HFFc6 (cell line): ENCODE measurements at regions not wholly inside any gene's neighbourhood (a gene's known extent, or its start where the extent isn't known, plus 50 kb on each side); places are given as distances from the start of the nearest gene placed in this dataset.
"Not testable (repeated sequence)": the region's sequence is repeated elsewhere in the genome, so short reads cannot be mapped to it uniquely, and the experiment has no call there.

Experiments
- DNase-seq: peaks from one replicate; pipeline ENCODE4 v3.0.0-alpha.2; 2018
- H3K27ac Mint-ChIP-seq: 2 replicates; pipeline ENCODE4 v1.8.0; 2020; ENCODE audit warnings: mild to moderate bottlenecking, mixed read lengths
- H3K27me3 Mint-ChIP-seq: 2 replicates; pipeline ENCODE4 v1.8.0; 2021; ENCODE audit warnings: mild to moderate bottlenecking, moderate library complexity, mixed read lengths; ENCODE audit not compliant: insufficient read depth
- H3K36me3 Mint-ChIP-seq: 2 replicates; pipeline ENCODE4 v1.8.0; 2021; ENCODE audit warnings: low read depth, mixed read lengths
- H3K4me1 Mint-ChIP-seq: 2 replicates; pipeline ENCODE4 v1.8.0; 2020; ENCODE audit warnings: low read depth, mixed read lengths
- H3K4me3 Mint-ChIP-seq: 2 replicates; pipeline ENCODE4 v1.8.0; 2020; ENCODE audit warnings: mild to moderate bottlenecking, moderate library complexity, mixed read lengths
- H3K9me3 Mint-ChIP-seq: 2 replicates; pipeline ENCODE4 v1.8.0; 2020; ENCODE audit warnings: mild to moderate bottlenecking, mixed read lengths
- TF ChIP-seq, protein P1 (sequence below): fragments of 200-600 bp; sonication (generic); IDR thresholded peaks from 2 replicates; pipeline ENCODE4 v1.5.0; 2021; ENCODE audit warnings: antibody characterized with exemption, mild to moderate bottlenecking

DNA sequence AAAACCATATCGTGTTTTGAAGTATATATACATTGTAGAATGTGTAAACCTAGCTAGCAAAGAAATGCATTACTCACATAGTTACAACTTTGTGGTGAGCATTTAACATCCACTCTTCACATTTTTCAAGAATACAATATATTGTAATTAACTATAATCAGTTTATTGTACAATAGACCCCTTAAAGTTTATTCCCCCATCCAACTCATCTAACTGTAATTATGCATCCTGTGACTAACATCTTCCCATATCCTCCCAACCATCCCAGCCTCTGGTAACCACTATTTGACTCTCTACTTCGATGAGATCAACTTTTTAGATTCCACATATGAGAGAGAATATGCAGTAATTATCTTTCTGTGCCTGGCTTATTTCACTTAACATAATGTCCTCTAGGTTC lies 526.4 kb downstream of the KIF20B start:
- peaks cover 40% of the 10 kb centered on the region for H3K9me3 Mint-ChIP-seq
- DNase-seq = no peak

DNA sequence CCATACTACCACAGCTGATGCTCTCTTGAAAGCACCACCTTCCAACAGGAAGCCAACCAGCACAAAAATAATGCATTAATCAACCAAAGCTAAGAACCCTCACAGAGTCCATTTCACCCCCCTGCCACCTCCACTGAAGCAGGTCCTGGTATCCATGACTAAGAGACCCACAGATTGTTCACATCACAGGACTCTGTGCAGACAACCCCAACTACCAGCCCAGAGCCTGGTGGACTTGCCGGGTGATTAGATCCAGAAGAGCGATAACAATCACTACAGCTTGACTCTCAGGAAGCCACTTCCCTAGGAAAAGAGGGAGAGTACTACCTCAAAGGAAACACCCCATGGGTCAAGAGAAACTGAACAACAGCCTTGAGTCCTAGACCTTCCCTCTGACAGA lies 528.1 kb downstream of the KIF20B start:
- H3K9me3 Mint-ChIP-seq = peaks cover 42% of the 10 kb centered on the region
- H3K36me3 Mint-ChIP-seq = no peaks in the 10 kb centered on the region
- TF ChIP-seq, protein P1, sequence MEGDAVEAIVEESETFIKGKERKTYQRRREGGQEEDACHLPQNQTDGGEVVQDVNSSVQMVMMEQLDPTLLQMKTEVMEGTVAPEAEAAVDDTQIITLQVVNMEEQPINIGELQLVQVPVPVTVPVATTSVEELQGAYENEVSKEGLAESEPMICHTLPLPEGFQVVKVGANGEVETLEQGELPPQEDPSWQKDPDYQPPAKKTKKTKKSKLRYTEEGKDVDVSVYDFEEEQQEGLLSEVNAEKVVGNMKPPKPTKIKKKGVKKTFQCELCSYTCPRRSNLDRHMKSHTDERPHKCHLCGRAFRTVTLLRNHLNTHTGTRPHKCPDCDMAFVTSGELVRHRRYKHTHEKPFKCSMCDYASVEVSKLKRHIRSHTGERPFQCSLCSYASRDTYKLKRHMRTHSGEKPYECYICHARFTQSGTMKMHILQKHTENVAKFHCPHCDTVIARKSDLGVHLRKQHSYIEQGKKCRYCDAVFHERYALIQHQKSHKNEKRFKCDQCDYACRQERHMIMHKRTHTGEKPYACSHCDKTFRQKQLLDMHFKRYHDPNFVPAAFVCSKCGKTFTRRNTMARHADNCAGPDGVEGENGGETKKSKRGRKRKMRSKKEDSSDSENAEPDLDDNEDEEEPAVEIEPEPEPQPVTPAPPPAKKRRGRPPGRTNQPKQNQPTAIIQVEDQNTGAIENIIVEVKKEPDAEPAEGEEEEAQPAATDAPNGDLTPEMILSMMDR = no peak
- no peak overlapping the region for H3K4me3 Mint-ChIP-seq
- no peak for DNase-seq
- no peaks in the 10 kb centered on the region for H3K27me3 Mint-ChIP-seq
- no peak overlapping the region for H3K27ac Mint-ChIP-seq
- no peaks in the 10 kb centered on the region for H3K4me1 Mint-ChIP-seq

More for the DNA sequence above, 526.4 kb downstream of the KIF20B start:
- Mint-ChIP-seq H3K27ac (no peak overlapping the region), H3K4me1 (no peaks in the 10 kb centered on the region; the same call in 1 of the 2 replicates), H3K4me3 (no peak overlapping the region), H3K36me3 (no peaks in the 10 kb centered on the region), H3K27me3 (0 out of 2 replicates have a peak, but pooled peaks cover 2% of the 10 kb centered on the region)
- TF ChIP-seq, protein P1 = no peak

DNA sequence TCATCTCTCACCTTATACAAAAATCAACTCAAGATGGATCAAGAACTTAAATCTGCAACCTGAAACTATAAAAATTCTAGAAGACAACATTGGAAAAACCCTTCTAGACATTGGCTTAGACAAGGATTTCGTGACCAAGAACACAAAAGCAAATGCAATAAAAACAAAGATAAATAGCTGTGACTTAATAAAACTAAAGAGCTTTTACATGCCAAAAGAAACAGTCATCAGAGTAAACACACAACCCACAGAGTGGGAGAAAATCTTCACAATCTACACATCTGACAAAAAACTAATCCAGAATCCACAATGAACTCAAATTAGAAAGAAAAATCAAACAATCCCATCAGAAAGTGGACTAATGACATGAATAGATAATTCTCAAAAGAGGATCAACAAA lies 532.4 kb downstream of the KIF20B start:
- H3K9me3 Mint-ChIP-seq = peaks cover 52% of the 10 kb centered on the region
- DNase-seq = not testable (repeated sequence)

DNA sequence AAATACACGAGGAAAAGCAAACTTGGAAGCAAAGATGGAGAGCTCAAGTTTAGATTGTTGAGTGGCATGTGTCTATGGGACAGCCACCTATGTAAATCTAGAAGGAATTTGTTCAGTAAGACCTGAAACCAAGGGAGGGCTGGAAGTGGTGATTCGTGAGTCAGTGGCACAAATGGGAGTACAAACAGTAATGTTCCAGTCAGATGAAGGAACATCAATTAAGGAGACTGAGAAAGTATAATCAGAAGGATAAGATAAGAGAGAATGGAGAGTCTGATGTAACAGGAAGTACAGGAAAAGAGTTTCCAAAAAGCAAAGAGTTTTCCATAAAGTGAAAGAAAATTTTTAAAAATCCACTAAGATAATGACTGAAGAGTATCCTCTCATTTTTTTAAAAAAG lies 544.2 kb downstream of the KIF20B start:
- TF ChIP-seq, protein P1 = no peak
- Mint-ChIP-seq H3K9me3 (peaks cover 13% of the 10 kb centered on the region), H3K36me3 (no peaks in the 10 kb centered on the region), H3K4me1 (no peaks in the 10 kb centered on the region), H3K4me3 (no peak overlapping the region), H3K27me3 (no peaks in the 10 kb centered on the region), H3K27ac (no peak overlapping the region)
- DNase-seq = no peak

More for the DNA sequence above, 532.4 kb downstream of the KIF20B start:
- not testable (repeated sequence) for H3K27ac Mint-ChIP-seq, H3K4me1 Mint-ChIP-seq, H3K27me3 Mint-ChIP-seq, H3K4me3 Mint-ChIP-seq, H3K36me3 Mint-ChIP-seq

DNA sequence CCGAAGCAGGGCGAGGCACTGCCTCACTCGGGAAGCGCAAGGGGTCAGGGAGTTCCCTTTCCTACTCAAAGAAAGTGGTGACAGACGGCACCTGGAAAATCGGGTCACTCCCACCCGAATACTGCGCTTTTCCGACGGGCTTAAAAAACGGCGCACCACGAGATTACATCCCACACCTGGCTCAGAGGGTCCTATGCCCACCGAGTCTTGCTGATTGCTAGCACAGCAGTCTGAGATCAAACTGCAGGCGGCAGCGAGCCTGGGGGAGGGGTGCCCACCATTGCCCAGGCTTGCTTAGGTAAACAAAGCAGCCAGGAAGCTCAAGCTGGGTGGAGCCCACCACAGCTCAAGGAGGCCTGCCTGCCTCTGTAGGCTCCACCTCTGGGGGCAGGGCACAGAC lies 549.4 kb downstream of the KIF20B start:
- H3K36me3 Mint-ChIP-seq, H3K4me3 Mint-ChIP-seq, H3K4me1 Mint-ChIP-seq, H3K27ac Mint-ChIP-seq, DNase-seq, H3K27me3 Mint-ChIP-seq: not testable (repeated sequence)
- peaks cover 13% of the 10 kb centered on the region for H3K9me3 Mint-ChIP-seq

DNA sequence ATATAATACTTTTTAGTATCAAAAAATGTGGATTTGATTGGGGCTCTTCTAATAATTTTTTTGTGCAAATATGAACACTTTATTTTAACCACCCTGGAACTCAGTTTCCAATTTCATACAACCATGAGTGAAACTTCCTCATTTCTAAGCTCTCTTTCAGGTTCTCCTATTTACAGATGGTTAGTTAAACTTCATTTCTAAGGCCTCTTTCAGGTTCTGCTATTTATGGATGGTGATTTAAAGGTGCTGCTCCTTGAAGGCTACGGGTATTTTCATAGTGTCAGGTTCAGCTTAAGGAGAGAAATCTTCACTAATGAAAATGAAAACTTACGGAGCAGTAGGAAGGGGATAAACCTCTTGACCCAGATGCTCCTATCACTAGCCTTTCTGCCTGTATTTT lies 568.3 kb downstream of the KIF20B start:
- H3K27ac Mint-ChIP-seq = no peak overlapping the region
- TF ChIP-seq, protein P1 = no peak
- peaks cover 14% of the 10 kb centered on the region; the same call in 1 of the 2 replicates for H3K9me3 Mint-ChIP-seq
- no peaks in the 10 kb centered on the region for H3K27me3 Mint-ChIP-seq
- H3K36me3 Mint-ChIP-seq = no peaks in the 10 kb centered on the region
- no peak for DNase-seq
- no peaks in the 10 kb centered on the region for H3K4me1 Mint-ChIP-seq
- no peak overlapping the region for H3K4me3 Mint-ChIP-seq
